Esophagus squamous epithelium (tissue), 4 donors: ENCODE measurements at regions not wholly inside any gene's neighbourhood (a gene's known extent, or its start where the extent isn't known, plus 50 kb on each side); places are given as distances from the start of the nearest gene placed in this dataset.

Experiments used
- POLR2A ChIP-seq, 4 donors: fragments of 450-650 bp; IDR thresholded peaks; one replicate each; pipeline ENCODE4 v1.6.1; 2017; ENCODE audit warnings: antibody characterized with exemption in 4 of 4, mild to moderate bottlenecking in 4 of 4, moderate library complexity in 3 of 4
- TF ChIP-seq, protein P1 (sequence below), 6 experiments: fragments of 450-650 bp in 4 of 6; fragments of 200-600 bp in 2 of 6; sonication (generic) in 2 of 6; IDR thresholded peaks; one replicate each; pipeline ENCODE4 v1.5.1; 2016 to 2019; ENCODE audit warnings: antibody characterized with exemption in 6 of 6, mild to moderate bottlenecking in 4 of 6, moderate library complexity in 4 of 6

DNA sequence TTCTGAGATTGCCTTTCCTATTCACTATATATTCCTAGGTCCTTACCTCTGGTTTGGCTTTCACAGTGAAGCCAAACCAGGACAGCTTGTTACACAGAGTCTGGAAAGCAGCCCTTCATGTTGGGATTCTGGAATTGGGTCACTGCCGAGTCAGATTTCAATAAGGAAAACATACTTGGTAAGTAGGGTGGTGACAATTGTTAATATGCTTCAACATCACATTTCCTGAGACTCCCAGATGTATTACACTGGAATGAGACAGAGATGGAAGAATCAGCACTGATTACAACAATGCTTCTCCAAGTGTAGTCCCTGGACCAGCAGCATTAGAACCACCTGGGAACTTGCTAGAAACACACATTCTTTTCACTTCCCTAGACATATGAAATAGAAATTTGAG, 268.9 kb upstream of the SEMA3C start:
- TF ChIP-seq, protein P1, sequence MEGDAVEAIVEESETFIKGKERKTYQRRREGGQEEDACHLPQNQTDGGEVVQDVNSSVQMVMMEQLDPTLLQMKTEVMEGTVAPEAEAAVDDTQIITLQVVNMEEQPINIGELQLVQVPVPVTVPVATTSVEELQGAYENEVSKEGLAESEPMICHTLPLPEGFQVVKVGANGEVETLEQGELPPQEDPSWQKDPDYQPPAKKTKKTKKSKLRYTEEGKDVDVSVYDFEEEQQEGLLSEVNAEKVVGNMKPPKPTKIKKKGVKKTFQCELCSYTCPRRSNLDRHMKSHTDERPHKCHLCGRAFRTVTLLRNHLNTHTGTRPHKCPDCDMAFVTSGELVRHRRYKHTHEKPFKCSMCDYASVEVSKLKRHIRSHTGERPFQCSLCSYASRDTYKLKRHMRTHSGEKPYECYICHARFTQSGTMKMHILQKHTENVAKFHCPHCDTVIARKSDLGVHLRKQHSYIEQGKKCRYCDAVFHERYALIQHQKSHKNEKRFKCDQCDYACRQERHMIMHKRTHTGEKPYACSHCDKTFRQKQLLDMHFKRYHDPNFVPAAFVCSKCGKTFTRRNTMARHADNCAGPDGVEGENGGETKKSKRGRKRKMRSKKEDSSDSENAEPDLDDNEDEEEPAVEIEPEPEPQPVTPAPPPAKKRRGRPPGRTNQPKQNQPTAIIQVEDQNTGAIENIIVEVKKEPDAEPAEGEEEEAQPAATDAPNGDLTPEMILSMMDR (IDR thresholded peaks at IDR 0.05) = no peak
- no peak for TF ChIP-seq POLR2A (IDR thresholded peaks at IDR 0.05)
